ENCODE measurements at regions not wholly inside any gene's neighbourhood (a gene's known extent, or its start where the extent isn't known, plus 50 kb on each side); places are given as distances from the start of the nearest gene placed in this dataset.

- no peaks in the 10 kb centered on the region for H3K36me3 Mint-ChIP-seq (ENCODE audit: low read depth)
- no peak for DNase-seq (ENCODE audit: low spot score)
- peaks cover 13% of the 10 kb centered on the region for H3K4me1 Mint-ChIP-seq (ENCODE audit: low read depth)
- no peak overlapping the region for H3K27ac Mint-ChIP-seq (ENCODE audit: unreplicated experiment)
- no peak overlapping the region for H3K4me3 Mint-ChIP-seq (ENCODE audit: unreplicated experiment)
- H3K9me3 Mint-ChIP-seq (ENCODE audit: low read depth) = peaks cover 4% of the 10 kb centered on the region
- H3K27me3 Mint-ChIP-seq (ENCODE audit: low read depth) = no peaks in the 10 kb centered on the region
- TF ChIP-seq CTCF (IDR thresholded peaks at IDR 0.05) = no peak
Observed at GRCh38 chr11:95541715-95542114, 247.9 kb downstream of the FAM76B start.

GRCh38 chr11:95536047-95536690, 253.4 kb downstream of the FAM76B start:
- Mint-ChIP-seq H3K27me3 (ENCODE audit: low read depth) (no peaks in the 10 kb centered on the region), H3K4me3 (ENCODE audit: unreplicated experiment) (no peak overlapping the region), H3K4me1 (ENCODE audit: low read depth) (peaks cover 8% of the 10 kb centered on the region), H3K27ac (ENCODE audit: unreplicated experiment) (no peak overlapping the region), H3K36me3 (ENCODE audit: low read depth) (peaks cover 6% of the 10 kb centered on the region), H3K9me3 (ENCODE audit: low read depth) (peaks cover 17% of the 10 kb centered on the region)
- no peak for DNase-seq (ENCODE audit: low spot score)
- TF ChIP-seq CTCF (IDR thresholded peaks at IDR 0.05) = no peak

DNA sequence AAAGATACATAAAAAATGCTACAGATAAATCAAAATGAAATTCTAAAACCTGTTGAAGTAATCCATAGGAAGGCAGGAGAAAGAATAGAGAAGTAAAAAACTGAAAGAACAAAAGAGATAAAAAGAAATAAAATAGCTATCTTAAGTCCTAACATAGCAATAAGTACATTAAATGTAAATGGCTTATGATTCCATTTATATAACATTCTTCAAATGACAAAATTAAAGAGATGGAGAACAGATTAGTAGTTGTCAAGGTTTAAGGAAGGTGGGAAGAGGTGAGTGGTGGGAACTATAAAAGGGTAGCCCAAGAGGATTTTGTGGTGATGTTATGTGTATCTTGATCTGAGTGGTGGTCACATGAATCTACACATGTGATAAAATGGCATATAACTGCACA, 254.8 kb downstream of the FAM76B start:
- peaks cover 6% of the 10 kb centered on the region for H3K36me3 Mint-ChIP-seq (ENCODE audit: low read depth)
- peaks cover 17% of the 10 kb centered on the region for H3K9me3 Mint-ChIP-seq (ENCODE audit: low read depth)
- H3K27me3 Mint-ChIP-seq (ENCODE audit: low read depth) = no peaks in the 10 kb centered on the region
- no peak for TF ChIP-seq CTCF (IDR thresholded peaks at IDR 0.05)
- peaks cover 8% of the 10 kb centered on the region for H3K4me1 Mint-ChIP-seq (ENCODE audit: low read depth)
- no peak overlapping the region for H3K4me3 Mint-ChIP-seq (ENCODE audit: unreplicated experiment)
- H3K27ac Mint-ChIP-seq (ENCODE audit: unreplicated experiment) = no peak overlapping the region
- DNase-seq (ENCODE audit: low spot score) = no peak

- Mint-ChIP-seq H3K27me3 (ENCODE audit: low read depth) (no peaks in the 10 kb centered on the region), H3K27ac (ENCODE audit: unreplicated experiment) (no peak overlapping the region), H3K4me1 (ENCODE audit: low read depth) (peaks cover 8% of the 10 kb centered on the region), H3K9me3 (ENCODE audit: low read depth) (peaks cover 17% of the 10 kb centered on the region), H3K4me3 (ENCODE audit: unreplicated experiment) (no peak overlapping the region), H3K36me3 (ENCODE audit: low read depth) (peaks cover 6% of the 10 kb centered on the region)
- no peak for DNase-seq (ENCODE audit: low spot score)
- TF ChIP-seq CTCF (IDR thresholded peaks at IDR 0.05) = no peak
Observed at GRCh38 chr11:95534226-95534625, 255.4 kb downstream of the FAM76B start.

- peaks cover 4% of the 10 kb centered on the region for H3K4me1 Mint-ChIP-seq (ENCODE audit: low read depth)
Observed at GRCh38 chr11:95531116-95531515, 258.5 kb downstream of the FAM76B start.

More at GRCh38 chr11:95531116-95531515, 258.5 kb downstream of the FAM76B start:
- no peak for DNase-seq (ENCODE audit: low spot score)
- Mint-ChIP-seq H3K27ac (ENCODE audit: unreplicated experiment) (no peak overlapping the region), H3K9me3 (ENCODE audit: low read depth) (peaks cover 21% of the 10 kb centered on the region), H3K4me3 (ENCODE audit: unreplicated experiment) (no peak overlapping the region), H3K36me3 (ENCODE audit: low read depth) (peaks cover 6% of the 10 kb centered on the region), H3K27me3 (ENCODE audit: low read depth) (no peaks in the 10 kb centered on the region)
- no peak for TF ChIP-seq CTCF (IDR thresholded peaks at IDR 0.05)

Data from chondrocyte (in vitro differentiated cells).